Vagina (tissue), 2 donors: ENCODE measurements at regions not wholly inside any gene's neighbourhood (a gene's known extent, or its start where the extent isn't known, plus 50 kb on each side); places are given as distances from the start of the nearest gene placed in this dataset.

ENCODE experiments used
- CTCF ChIP-seq, 3 experiments: fragments of 450-650 bp in 2 of 3; fragments of 200-600 bp in 1 of 3; sonication (generic) in 1 of 3; IDR thresholded peaks; one replicate each; pipeline ENCODE4 v1.5.1; 2017 to 2019; ENCODE audit warnings: antibody characterized with exemption in 3 of 3, mild to moderate bottlenecking in 2 of 3, moderate library complexity in 2 of 3
- POLR2AphosphoS5 ChIP-seq, 2 donors: sonication (generic); formaldehyde crosslinking; IDR thresholded peaks; one replicate each; pipeline ENCODE4 v1.9.0; 2017; ENCODE audit warnings: antibody characterized with exemption in 2 of 2, mild to moderate bottlenecking in 2 of 2, low read depth in 1 of 2; ENCODE audit not compliant: insufficient read depth in 1 of 2

- TF ChIP-seq CTCF (IDR thresholded peaks at IDR 0.05) (no peak), POLR2AphosphoS5 (IDR thresholded peaks at IDR 0.05; ENCODE audit: insufficient read depth in 1 of 2, low read depth in 1 of 2) (no peak)
These were observed 874.9 kb upstream of the PCDH20 start for GRCh38 chr13:62290542-62290941.
